ENCODE measurements at regions not wholly inside any gene's neighbourhood (a gene's known extent, or its start where the extent isn't known, plus 50 kb on each side); places are given as distances from the start of the nearest gene placed in this dataset.
"Not testable (repeated sequence)": the region's sequence is repeated elsewhere in the genome, so short reads cannot be mapped to it uniquely, and the experiment has no call there.

DNA sequence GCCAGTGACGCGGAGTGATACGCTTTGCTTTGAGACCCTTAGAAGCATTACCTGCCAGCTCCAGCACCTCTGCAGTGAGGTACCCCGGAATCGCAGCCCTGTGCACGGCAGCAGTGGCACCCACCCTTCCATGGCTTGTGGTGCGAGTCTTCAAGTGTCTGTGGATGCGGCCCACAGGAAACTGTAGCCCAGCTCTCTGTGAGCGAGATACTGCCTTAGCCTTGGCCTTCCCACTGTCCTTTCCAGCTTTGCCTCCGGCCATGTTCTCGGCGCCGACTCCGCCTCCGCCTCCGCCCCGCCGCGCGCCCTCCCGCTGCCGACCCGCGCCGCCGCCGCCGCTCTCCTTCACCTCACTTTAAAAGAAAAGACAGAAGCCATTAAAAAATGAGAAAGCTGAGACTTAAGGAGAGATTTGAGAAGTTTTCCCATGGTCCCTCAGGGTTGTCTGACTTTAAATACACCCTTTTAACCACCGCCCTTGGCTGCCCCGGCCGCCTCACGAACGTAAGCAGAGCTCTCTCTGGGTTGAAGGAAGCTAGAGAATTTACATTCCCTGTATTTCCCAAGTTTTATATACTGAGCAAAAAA, 78.5 kb upstream of the FAM174B start:
- DNase-seq = peak; percentile 26

DNA sequence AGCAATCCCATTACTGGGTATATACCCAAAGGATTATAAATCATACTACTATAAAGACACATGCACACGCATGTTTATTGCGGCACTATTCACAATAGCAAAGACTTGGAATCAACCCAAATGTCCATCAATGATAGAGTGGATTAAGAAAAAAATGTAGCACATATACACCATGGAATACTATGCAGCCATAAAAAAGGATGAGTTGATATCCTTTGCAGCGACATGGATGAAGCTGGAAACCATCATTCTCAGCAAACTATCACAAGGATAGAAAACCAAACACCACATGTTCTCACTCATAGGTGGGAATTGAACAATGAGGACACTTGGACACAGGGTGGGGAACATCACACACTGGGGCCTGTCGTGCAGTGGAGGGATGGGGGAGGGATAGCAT, 83.7 kb upstream of the FAM174B start:
- not testable (repeated sequence) for H3K4me1 Mint-ChIP-seq, H3K27me3 Mint-ChIP-seq, H3K9me3 Mint-ChIP-seq, H3K27ac Mint-ChIP-seq, H3K36me3 Mint-ChIP-seq, DNase-seq, H3K4me3 Mint-ChIP-seq

More for the DNA sequence above, 78.5 kb upstream of the FAM174B start:
- peak overlapping the region; percentile 85 for H3K27ac Mint-ChIP-seq
- H3K36me3 Mint-ChIP-seq = no peaks in the 10 kb centered on the region
- H3K4me1 Mint-ChIP-seq = peaks cover 7% of the 10 kb centered on the region
- H3K4me3 Mint-ChIP-seq = peak overlapping the region; percentile 86
- no peaks in the 10 kb centered on the region for H3K27me3 Mint-ChIP-seq
- H3K9me3 Mint-ChIP-seq = no peaks in the 10 kb centered on the region

DNA sequence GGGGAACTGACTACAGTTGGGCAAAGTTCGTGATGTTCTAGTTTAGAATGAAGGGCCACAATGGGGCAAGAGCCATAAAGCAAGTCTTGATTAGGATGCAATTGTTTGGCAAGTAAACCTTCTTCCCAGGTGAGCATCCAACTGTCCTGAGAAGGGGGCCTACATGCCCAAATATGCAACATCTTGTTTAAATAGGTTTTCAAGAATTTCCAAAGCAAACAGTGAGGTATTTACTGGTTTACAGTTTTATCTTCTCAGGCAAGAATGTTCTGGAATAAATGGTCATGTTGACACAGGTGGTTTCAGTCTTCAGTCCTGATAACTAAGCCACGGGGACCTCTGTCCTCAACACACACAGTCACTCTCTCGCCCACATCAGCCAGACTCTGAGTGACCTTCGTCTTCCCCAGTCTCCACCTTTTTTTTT, 90.3 kb upstream of the FAM174B start:
- Mint-ChIP-seq H3K36me3 (no peaks in the 10 kb centered on the region), H3K27me3 (no peaks in the 10 kb centered on the region), H3K4me3 (no peak overlapping the region), H3K4me1 (no peaks in the 10 kb centered on the region), H3K9me3 (no peaks in the 10 kb centered on the region), H3K27ac (no peak overlapping the region)
- DNase-seq = no peak

DNA sequence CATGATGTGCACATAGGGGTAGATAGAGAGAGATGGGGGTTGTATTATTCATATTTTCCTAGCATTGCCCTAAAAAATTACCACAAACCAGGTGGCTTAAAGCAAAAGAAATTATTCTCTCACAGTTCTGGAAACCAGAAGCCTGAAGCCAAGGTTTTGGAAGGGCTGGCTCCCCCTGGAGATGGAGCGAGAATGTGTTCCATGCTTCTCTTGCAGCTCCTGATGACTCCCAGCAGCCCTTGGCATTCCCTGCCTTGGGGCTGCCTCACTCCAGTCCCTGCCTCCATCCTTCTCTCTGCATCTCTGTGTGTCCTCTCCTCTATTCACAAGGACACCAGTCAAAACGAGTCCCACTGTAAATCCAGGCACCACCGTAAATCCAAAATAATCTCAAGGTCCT, 91.5 kb upstream of the FAM174B start:
- no peak for DNase-seq
- no peaks in the 10 kb centered on the region for H3K9me3 Mint-ChIP-seq
- no peak overlapping the region for H3K4me3 Mint-ChIP-seq
- no peaks in the 10 kb centered on the region for H3K4me1 Mint-ChIP-seq
- no peak overlapping the region for H3K27ac Mint-ChIP-seq
- no peaks in the 10 kb centered on the region for H3K36me3 Mint-ChIP-seq
- no peaks in the 10 kb centered on the region for H3K27me3 Mint-ChIP-seq

DNA sequence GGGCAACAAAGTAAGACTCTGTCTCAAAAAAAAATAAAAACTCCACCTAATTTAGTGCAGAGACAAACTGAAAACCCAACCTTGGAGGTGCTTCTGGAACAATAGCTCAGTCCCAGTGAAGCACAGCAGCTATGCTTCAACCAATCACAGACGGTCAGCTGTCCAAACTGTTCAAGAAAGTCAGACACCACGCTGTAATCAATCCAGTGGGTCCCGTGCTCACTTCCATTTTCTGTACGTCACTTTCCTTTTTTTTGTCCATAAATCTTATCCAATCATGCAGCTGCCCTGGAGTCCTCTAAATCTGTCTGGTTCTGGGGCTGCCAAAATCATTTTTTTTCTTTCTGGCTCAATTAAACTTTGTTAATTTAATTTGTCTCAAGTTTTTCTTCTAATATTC, 93.6 kb upstream of the FAM174B start:
- Mint-ChIP-seq H3K9me3 (no peaks in the 10 kb centered on the region), H3K4me3 (no peak overlapping the region), H3K36me3 (no peaks in the 10 kb centered on the region), H3K27me3 (no peaks in the 10 kb centered on the region), H3K4me1 (no peaks in the 10 kb centered on the region), H3K27ac (no peak overlapping the region)
- no peak for DNase-seq

DNA sequence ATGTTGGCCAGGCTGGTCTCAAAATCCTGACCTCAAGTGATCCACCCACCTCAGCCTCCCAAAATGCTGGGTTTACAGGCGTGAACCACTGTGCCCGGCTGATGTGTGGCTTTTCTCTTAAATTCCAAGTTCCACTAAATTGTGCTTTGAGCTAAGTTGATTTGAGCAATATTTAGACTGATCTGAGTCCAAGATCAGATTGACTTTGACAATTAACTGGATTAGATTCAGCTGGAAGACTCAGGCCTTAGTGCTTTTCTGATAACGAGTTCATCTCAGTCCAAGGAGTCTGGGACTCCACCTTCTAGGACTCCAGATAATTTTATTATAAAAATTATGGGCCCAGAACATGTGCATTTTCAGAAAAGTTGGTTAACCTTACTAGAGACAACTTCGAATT, 94.4 kb upstream of the FAM174B start:
- no peak for DNase-seq
- no peaks in the 10 kb centered on the region for H3K9me3 Mint-ChIP-seq
- no peaks in the 10 kb centered on the region for H3K4me1 Mint-ChIP-seq
- no peak overlapping the region for H3K4me3 Mint-ChIP-seq
- H3K27ac Mint-ChIP-seq = no peak overlapping the region
- no peaks in the 10 kb centered on the region for H3K36me3 Mint-ChIP-seq
- H3K27me3 Mint-ChIP-seq = no peaks in the 10 kb centered on the region

DNA sequence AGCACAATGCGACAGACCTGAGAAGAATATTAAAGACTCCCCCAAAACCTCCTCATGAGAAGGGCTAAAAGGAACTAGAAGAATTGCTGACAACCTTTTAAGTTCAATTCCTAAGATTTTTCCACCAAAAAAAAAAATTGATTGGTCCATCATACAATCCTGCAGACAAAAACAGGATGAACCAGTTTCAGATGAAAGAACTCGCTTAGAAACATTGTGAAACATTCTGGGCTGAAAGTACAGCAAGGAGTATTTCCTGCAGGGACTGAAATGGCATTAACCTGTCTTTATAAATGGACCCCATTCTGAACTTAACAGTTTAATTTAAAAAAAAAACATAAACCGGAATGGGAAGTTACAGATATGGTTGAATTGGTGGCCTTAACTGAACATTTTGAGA, 96.0 kb upstream of the FAM174B start:
- Mint-ChIP-seq H3K27ac (no peak overlapping the region), H3K9me3 (no peaks in the 10 kb centered on the region), H3K4me1 (no peaks in the 10 kb centered on the region), H3K36me3 (no peaks in the 10 kb centered on the region), H3K27me3 (no peaks in the 10 kb centered on the region), H3K4me3 (no peak overlapping the region)
- no peak for DNase-seq

DNA sequence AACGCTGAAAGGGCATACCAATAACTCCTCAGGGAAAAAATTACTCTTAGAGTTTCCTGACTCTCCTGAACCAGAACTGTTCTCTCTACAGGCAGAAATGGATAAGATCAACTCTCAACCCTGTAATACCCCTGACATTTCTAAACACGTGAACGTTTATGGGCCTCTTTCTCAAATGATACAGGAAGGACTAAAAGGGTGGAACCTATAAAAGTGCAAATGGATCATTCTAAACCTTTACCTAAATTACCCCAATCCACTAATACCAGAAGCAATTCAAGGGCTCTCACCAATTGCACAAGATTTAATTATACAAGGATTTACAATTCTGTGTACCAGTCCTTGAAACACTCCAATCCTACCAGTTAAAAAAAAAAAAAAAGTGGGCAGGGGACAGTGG, 98.0 kb upstream of the FAM174B start:
- no peaks in the 10 kb centered on the region for H3K9me3 Mint-ChIP-seq
- H3K4me1 Mint-ChIP-seq = no peaks in the 10 kb centered on the region
- H3K27ac Mint-ChIP-seq = no peak overlapping the region
- no peak overlapping the region for H3K4me3 Mint-ChIP-seq
- no peak for DNase-seq
- no peaks in the 10 kb centered on the region for H3K27me3 Mint-ChIP-seq
- no peaks in the 10 kb centered on the region for H3K36me3 Mint-ChIP-seq

DNA sequence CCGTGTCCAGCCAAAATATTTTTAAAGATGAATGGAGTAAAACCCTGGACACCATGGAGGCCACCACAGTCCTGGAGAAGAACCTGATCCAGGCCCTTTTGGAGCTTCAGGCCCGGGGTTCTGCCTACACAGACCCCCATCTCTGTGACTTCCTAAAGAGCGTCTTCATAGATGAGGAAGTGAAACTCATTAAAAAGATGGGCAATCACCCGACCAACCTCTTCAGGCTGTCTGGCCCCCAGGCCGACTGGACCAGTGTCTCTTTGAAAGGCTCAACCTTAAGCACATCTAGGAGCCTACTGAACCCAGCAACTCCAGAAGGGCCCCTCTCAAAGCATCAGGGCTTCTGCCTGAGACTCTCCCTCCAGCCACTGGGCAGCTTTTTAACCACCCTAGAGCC, 107.9 kb upstream of the FAM174B start:
- no peaks in the 10 kb centered on the region for H3K4me1 Mint-ChIP-seq
- no peak overlapping the region for H3K4me3 Mint-ChIP-seq
- H3K36me3 Mint-ChIP-seq = no peaks in the 10 kb centered on the region
- no peaks in the 10 kb centered on the region for H3K27me3 Mint-ChIP-seq
- H3K9me3 Mint-ChIP-seq = no peaks in the 10 kb centered on the region
- no peak for DNase-seq
- H3K27ac Mint-ChIP-seq = no peak overlapping the region

DNA sequence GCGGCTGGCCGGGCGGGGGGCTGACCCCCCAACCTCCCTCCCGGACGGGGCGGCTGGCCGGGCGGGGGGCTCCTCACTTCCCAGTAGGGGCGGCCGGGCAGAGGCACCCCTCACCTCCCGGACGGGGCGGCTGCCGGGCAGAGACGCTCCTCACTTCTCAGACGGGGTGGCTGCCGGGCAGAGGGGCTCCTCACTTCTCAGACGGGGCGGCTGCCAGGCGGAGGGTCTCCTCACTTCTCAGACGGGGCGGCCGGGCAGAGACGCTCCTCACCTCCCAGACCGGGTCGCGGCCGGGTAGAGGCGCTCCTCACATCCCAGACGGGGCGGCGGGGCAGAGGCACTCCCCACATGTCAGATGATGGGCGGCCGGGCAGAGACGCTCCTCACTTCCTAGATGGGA, 112.6 kb upstream of the FAM174B start:
- not testable (repeated sequence) for DNase-seq, H3K4me3 Mint-ChIP-seq, H3K36me3 Mint-ChIP-seq, H3K4me1 Mint-ChIP-seq, H3K27ac Mint-ChIP-seq, H3K9me3 Mint-ChIP-seq, H3K27me3 Mint-ChIP-seq

DNA sequence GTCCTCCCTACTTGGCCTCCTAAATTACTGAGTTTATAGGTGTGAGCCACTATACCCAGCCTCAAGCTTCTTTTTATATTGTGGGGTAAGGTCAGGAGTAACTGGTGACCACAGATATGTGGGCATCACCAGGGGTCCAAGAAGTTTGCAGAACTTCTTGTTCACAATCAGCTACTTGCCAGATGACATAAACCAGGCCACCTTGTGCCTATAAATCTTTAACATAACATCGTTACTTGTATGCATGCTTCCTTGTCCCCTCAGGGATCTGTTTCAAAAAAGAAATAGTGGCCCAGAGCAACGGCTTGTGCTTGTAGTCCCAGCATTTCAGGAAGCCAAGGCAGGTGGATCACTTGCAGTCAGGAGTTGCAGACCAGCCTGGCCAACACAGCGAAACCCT, 115.1 kb upstream of the FAM174B start:
- Mint-ChIP-seq H3K27ac (no peak overlapping the region), H3K27me3 (no peaks in the 10 kb centered on the region), H3K4me3 (no peak overlapping the region), H3K36me3 (no peaks in the 10 kb centered on the region), H3K4me1 (no peaks in the 10 kb centered on the region), H3K9me3 (no peaks in the 10 kb centered on the region)
- no peak for DNase-seq

DNA sequence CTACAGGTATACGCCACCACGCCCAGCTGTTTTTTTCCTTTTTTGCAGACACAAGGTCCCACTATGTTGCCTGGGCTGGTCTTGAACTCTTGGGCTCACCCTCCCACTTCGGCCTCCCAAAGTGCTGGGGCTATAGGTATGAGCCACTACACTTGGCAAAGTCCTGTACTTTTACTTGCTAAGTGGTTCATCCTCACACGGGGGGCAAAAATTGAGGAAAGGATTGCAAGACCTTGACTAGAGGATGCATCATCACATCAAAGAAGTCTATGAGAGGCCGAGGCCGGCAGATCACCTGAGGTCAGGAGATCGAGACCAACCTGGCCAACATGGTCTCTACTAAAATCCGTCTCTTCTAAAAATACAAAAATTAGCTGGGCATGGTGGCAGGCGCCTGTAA, 116.5 kb upstream of the FAM174B start:
- H3K27me3 Mint-ChIP-seq = no peaks in the 10 kb centered on the region
- no peak overlapping the region for H3K27ac Mint-ChIP-seq
- no peak for DNase-seq
- no peak overlapping the region for H3K4me3 Mint-ChIP-seq
- H3K9me3 Mint-ChIP-seq = no peaks in the 10 kb centered on the region
- H3K4me1 Mint-ChIP-seq = no peaks in the 10 kb centered on the region
- H3K36me3 Mint-ChIP-seq = no peaks in the 10 kb centered on the region

DNA sequence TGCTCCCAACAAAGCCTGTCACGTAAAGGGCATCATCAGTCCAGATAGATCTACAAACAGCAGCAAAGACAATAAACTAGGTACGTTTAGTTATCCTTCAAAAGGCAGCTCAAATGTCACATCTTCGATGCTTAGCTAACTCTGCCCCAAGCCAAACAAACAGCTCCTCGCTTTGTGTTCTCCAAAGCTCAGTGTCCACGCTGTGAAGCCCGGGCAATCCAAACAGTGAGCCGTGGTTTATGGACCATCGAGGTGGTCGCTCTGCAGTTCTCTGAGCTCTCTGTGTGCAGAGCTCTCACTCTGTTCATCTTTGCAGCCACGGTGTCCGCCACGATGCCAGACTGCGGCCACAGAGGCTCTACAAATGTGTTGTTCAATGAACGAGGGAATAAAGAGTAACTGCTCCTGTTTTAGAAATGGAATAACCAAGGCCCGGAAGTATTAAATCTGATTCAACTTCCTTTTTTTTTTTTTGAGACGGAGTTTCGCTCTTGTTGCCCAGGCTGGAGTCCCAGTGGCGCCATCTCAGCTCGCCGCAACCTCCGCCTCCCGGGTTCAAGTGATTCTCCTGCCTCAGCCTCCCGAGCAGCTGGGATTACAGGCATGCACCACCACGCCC, 117.2 kb upstream of the FAM174B start:
- Mint-ChIP-seq H3K27me3 (no peaks in the 10 kb centered on the region), H3K9me3 (no peaks in the 10 kb centered on the region), H3K27ac (no peak overlapping the region), H3K4me3 (no peak overlapping the region), H3K36me3 (no peaks in the 10 kb centered on the region), H3K4me1 (no peaks in the 10 kb centered on the region)
- no peak for DNase-seq

DNA sequence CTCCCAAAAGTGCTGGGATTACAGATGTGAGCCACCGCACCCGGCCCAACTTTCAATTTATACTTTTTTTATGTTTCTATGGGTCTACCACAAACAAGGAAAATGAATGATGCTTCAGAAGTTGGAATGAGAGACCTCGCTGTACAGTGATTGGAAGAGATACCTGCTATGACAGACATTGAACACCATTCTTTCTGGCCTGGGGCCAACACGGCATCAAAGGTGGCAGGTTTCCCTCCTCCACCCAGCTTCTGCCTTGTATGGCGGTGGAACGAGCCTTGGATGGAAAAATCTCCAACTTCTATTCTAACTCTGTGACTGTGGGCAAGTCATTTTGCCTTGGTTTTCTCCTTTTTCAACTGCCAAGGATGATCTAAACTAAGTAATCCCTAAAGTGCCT, 117.8 kb upstream of the FAM174B start:
- Mint-ChIP-seq H3K9me3 (no peaks in the 10 kb centered on the region), H3K4me1 (no peaks in the 10 kb centered on the region), H3K27me3 (no peaks in the 10 kb centered on the region), H3K36me3 (no peaks in the 10 kb centered on the region), H3K4me3 (no peak overlapping the region), H3K27ac (no peak overlapping the region)
- no peak for DNase-seq

DNA sequence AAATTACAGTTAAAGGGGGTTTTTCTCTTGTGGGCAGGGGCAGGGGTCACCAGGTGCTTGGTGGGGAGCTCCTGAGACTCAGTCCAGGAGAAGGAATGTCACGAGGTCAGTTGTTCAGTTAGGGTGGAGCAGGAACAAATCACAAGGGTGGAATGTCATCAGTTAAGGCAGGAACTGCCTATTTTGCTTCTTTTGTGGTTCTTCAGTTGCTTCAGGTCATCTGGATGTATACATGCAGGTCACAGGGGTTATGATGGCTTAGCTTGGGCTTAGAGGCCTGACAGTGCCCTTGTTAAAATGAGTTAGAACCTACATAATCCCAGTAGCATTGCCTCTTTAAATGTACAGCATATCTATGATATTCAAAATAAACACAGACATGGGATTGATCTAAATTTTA, 120.2 kb upstream of the CHD2 start:
- Mint-ChIP-seq H3K9me3 (peaks cover 5% of the 10 kb centered on the region), H3K4me1 (no peaks in the 10 kb centered on the region), H3K27me3 (no peaks in the 10 kb centered on the region), H3K4me3 (no peak overlapping the region), H3K36me3 (peaks cover 6% of the 10 kb centered on the region), H3K27ac (no peak overlapping the region)
- no peak for DNase-seq

DNA sequence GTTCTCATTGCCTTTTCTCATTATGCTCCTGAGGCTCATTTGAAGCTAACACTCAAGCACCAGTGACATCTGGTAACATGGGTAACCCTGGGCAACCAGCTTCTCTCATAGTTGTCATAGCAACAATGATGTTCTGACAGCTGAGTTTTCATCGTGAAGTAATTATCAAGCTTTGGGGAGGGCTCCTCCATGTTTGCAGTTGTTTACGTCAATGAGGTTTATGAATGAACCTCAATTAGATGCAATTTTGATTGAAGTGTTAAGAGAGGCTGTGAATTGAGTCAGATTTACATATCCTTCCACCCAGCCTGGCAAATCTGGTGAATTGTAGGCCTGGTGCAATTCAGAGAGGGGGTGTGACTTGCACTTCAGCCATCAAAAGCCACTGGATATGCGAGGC, 119.3 kb upstream of the CHD2 start:
- H3K9me3 Mint-ChIP-seq = peaks cover 5% of the 10 kb centered on the region
- no peak overlapping the region for H3K27ac Mint-ChIP-seq
- no peaks in the 10 kb centered on the region for H3K27me3 Mint-ChIP-seq
- H3K4me1 Mint-ChIP-seq = no peaks in the 10 kb centered on the region
- DNase-seq = no peak
- H3K4me3 Mint-ChIP-seq = no peak overlapping the region
- peaks cover 6% of the 10 kb centered on the region for H3K36me3 Mint-ChIP-seq
